ENCODE measurements at regions not wholly inside any gene's neighbourhood (a gene's known extent, or its start where the extent isn't known, plus 50 kb on each side); places are given as distances from the start of the nearest gene placed in this dataset.
"Not testable (repeated sequence)": the region's sequence is repeated elsewhere in the genome, so short reads cannot be mapped to it uniquely, and the experiment has no call there.

- peak overlapping the region; percentile 73 for H2AFZ ChIP-seq (ENCODE audit: low read length)
- peak overlapping the region; percentile 96 for H3K4me2 ChIP-seq (ENCODE audit: extremely low read depth, insufficient read depth, low read length)
- H3K9ac ChIP-seq (ENCODE audit: insufficient read depth, low read length): no peak overlapping the region
- TF ChIP-seq EZH2 (IDR thresholded peaks at IDR 0.05; ENCODE audit: low read length, missing control alignments) (no peak), CTCF (conservative IDR thresholded peaks at IDR 0.05 in 1 of 2, IDR thresholded peaks at IDR 0.05 in 1 of 2; ENCODE audit: low read depth in 1 of 2, low read length in 2 of 2) (no peak)
- peak overlapping the region; percentile 60 for H3K27ac ChIP-seq (ENCODE audit: insufficient read depth, low read length)
- no peaks in the 10 kb centered on the region for H3K4me1 ChIP-seq (ENCODE audit: control insufficient read depth, extremely low read depth, insufficient read depth, low read length)
- H4K20me1 ChIP-seq (ENCODE audit: control insufficient read depth, extremely low read depth, insufficient read depth, low read length): no peaks in the 10 kb centered on the region
- H3K36me3 ChIP-seq (ENCODE audit: control insufficient read depth, insufficient read depth, low read length): no peaks in the 10 kb centered on the region
- no peaks in the 10 kb centered on the region for H3K27me3 ChIP-seq (ENCODE audit: control insufficient read depth, insufficient read depth, low read length)
- H3K79me2 ChIP-seq (ENCODE audit: control insufficient read depth, insufficient read depth, low read length): no peaks in the 10 kb centered on the region
- H3K4me3 ChIP-seq (replicated peaks in 1 of 4; ENCODE audit: control extremely low read depth in 1 of 4, insufficient read depth in 1 of 4, low read depth in 3 of 4, low read length in 4 of 4): peak overlapping the region; percentile 1 to 57 (median 34)
- DNase-seq (ENCODE audit: low read depth in 2 of 2): peak; percentile 13 to 71
- H3K9me3 ChIP-seq (ENCODE audit: control insufficient read depth, insufficient read depth, low read depth, low read length): no peaks in the 10 kb centered on the region
Observed at GRCh38 chr4:126916049-126916625, 716.6 kb upstream of the INTU start.

- Histone ChIP-seq H4K20me1 (ENCODE audit: control insufficient read depth, extremely low read depth, insufficient read depth, low read length) (no peaks in the 10 kb centered on the region), H3K4me1 (ENCODE audit: control insufficient read depth, extremely low read depth, insufficient read depth, low read length) (no peaks in the 10 kb centered on the region), H3K4me2 (ENCODE audit: extremely low read depth, insufficient read depth, low read length) (peak overlapping the region; percentile 96), H3K36me3 (ENCODE audit: control insufficient read depth, insufficient read depth, low read length) (no peaks in the 10 kb centered on the region), H2AFZ (ENCODE audit: low read length) (peak overlapping the region; percentile 73), H3K79me2 (ENCODE audit: control insufficient read depth, insufficient read depth, low read length) (no peaks in the 10 kb centered on the region), H3K27me3 (ENCODE audit: control insufficient read depth, insufficient read depth, low read length) (no peaks in the 10 kb centered on the region), H3K9me3 (ENCODE audit: control insufficient read depth, insufficient read depth, low read depth, low read length) (no peaks in the 10 kb centered on the region), H3K4me3 (replicated peaks in 1 of 4; ENCODE audit: control extremely low read depth in 1 of 4, insufficient read depth in 1 of 4, low read depth in 3 of 4, low read length in 4 of 4) (peak overlapping the region; percentile 1 to 57 (median 34)), H3K27ac (ENCODE audit: insufficient read depth, low read length) (peak overlapping the region; percentile 60), H3K9ac (ENCODE audit: insufficient read depth, low read length) (no peak overlapping the region)
- TF ChIP-seq EZH2 (IDR thresholded peaks at IDR 0.05; ENCODE audit: low read length, missing control alignments) (no peak), CTCF (conservative IDR thresholded peaks at IDR 0.05 in 1 of 2, IDR thresholded peaks at IDR 0.05 in 1 of 2; ENCODE audit: low read depth in 1 of 2, low read length in 2 of 2) (peak; percentile 5 to 29)
- DNase-seq (ENCODE audit: low read depth in 2 of 2): peak; percentile 85 to 95
Observed at GRCh38 chr4:126916626-126917140, 716.1 kb upstream of the INTU start.

- not testable (repeated sequence) for H2AFZ ChIP-seq (ENCODE audit: low read length); H3K9me3 ChIP-seq (ENCODE audit: control insufficient read depth, insufficient read depth, low read depth, low read length); H3K4me3 ChIP-seq (replicated peaks in 1 of 4; ENCODE audit: control extremely low read depth in 1 of 4, insufficient read depth in 1 of 4, low read depth in 3 of 4, low read length in 4 of 4); H3K36me3 ChIP-seq (ENCODE audit: control insufficient read depth, insufficient read depth, low read length); H3K9ac ChIP-seq (ENCODE audit: insufficient read depth, low read length); H3K4me1 ChIP-seq (ENCODE audit: control insufficient read depth, extremely low read depth, insufficient read depth, low read length); H4K20me1 ChIP-seq (ENCODE audit: control insufficient read depth, extremely low read depth, insufficient read depth, low read length); H3K27me3 ChIP-seq (ENCODE audit: control insufficient read depth, insufficient read depth, low read length); H3K79me2 ChIP-seq (ENCODE audit: control insufficient read depth, insufficient read depth, low read length); DNase-seq (ENCODE audit: low read depth in 2 of 2); H3K4me2 ChIP-seq (ENCODE audit: extremely low read depth, insufficient read depth, low read length); H3K27ac ChIP-seq (ENCODE audit: insufficient read depth, low read length)
Observed at GRCh38 chr4:126922328-126922938, 710.3 kb upstream of the INTU start.

Data from fibroblast of lung (primary cell).